LNCaP clone FGC (cell line): ENCODE measurements at regions not wholly inside any gene's neighbourhood (a gene's known extent, or its start where the extent isn't known, plus 50 kb on each side); places are given as distances from the start of the nearest gene placed in this dataset.

Experiments used
- DNase-seq: peaks from one replicate; pipeline ENCODE4 v3.0.0-alpha.2; 2011; ENCODE audit warnings: low read depth
- H3K4me3 ChIP-seq: 2 replicates; pipeline ENCODE4 v1.5.1; 2011; ENCODE audit warnings: mild to moderate bottlenecking, low read depth, low read length, control low read depth
- CTCF ChIP-seq: IDR thresholded peaks from 2 replicates; pipeline ENCODE4 v1.5.1; 2012; ENCODE audit warnings: mild to moderate bottlenecking; ENCODE audit not compliant: control insufficient read depth, insufficient read depth; ENCODE audit errors: extremely low read depth

GRCh38 chr1:100622506-100622905 is 84.6 kb downstream of the GPR88 start:
- no peak for TF ChIP-seq CTCF
- no peak overlapping the region for H3K4me3 ChIP-seq
- DNase-seq: no peak

- H3K4me3 ChIP-seq: no peak overlapping the region
- no peak for DNase-seq
- no peak for TF ChIP-seq CTCF
Observed at GRCh38 chr1:100622966-100623762, 85.2 kb downstream of the GPR88 start.

- no peak overlapping the region for H3K4me3 ChIP-seq
- no peak for DNase-seq
- TF ChIP-seq CTCF: no peak
Observed at GRCh38 chr1:100624886-100625610, 87.1 kb downstream of the GPR88 start.

- no peak for TF ChIP-seq CTCF
- no peak overlapping the region for H3K4me3 ChIP-seq
- no peak for DNase-seq
Observed at GRCh38 chr1:100626397-100626796, 88.5 kb downstream of the GPR88 start.

GRCh38 chr1:100627054-100627716 is 89.2 kb downstream of the GPR88 start:
- H3K4me3 ChIP-seq: no peak overlapping the region
- DNase-seq: no peak

GRCh38 chr1:100627936-100628335 is 90.0 kb downstream of the GPR88 start:
- no peak for DNase-seq
- H3K4me3 ChIP-seq: no peak overlapping the region
- TF ChIP-seq CTCF: no peak

More at GRCh38 chr1:100627054-100627716, 89.2 kb downstream of the GPR88 start:
- no peak for TF ChIP-seq CTCF
